H1 (cell line): ENCODE measurements at regions not wholly inside any gene's neighbourhood (a gene's known extent, or its start where the extent isn't known, plus 50 kb on each side); places are given as distances from the start of the nearest gene placed in this dataset.

ENCODE experiments used
- RAD21 ChIP-seq, 2 experiments: IDR thresholded peaks in 1 of 2; conservative IDR thresholded peaks in 1 of 2; 2 replicates each; pipeline ENCODE4 v1.6.1; 2011; ENCODE audit warnings: low read depth in 2 of 2, low read length in 2 of 2, improper control_type of control experiment in 1 of 2, inconsistent platforms in 1 of 2, mild to moderate bottlenecking in 1 of 2, moderate library complexity in 1 of 2
- ZNF274 ChIP-seq: IDR thresholded peaks from 2 replicates; pipeline ENCODE4 v1.7.0; 2012; ENCODE audit warnings: low read length, borderline replicate concordance; ENCODE audit errors: extremely low read depth

GRCh38 chr1:195763907-195764374 is 844.3 kb downstream of the KCNT2 start:
- no peak for TF ChIP-seq ZNF274
- TF ChIP-seq RAD21 (IDR thresholded peaks at IDR 0.05 in 1 of 2, conservative IDR thresholded peaks at IDR 0.05 in 1 of 2; ENCODE audit: low read depth in 2 of 2, low read length in 2 of 2), result no peak
